ENCODE measurements at regions not wholly inside any gene's neighbourhood (a gene's known extent, or its start where the extent isn't known, plus 50 kb on each side); places are given as distances from the start of the nearest gene placed in this dataset.

- Histone ChIP-seq H3K4me1 (ENCODE audit: control insufficient read depth in 2 of 2, insufficient read depth in 2 of 2, low read length in 2 of 2) (peaks cover 8 to 15% of the 10 kb centered on the region in 2 donors), H3K9me3 (ENCODE audit: control insufficient read depth in 2 of 2, low read length in 2 of 2) (no peaks in the 10 kb centered on the region), H3K9ac (ENCODE audit: low read depth in 1 of 2, low read length in 2 of 2) (no peak overlapping the region), H3K27me3 (ENCODE audit: control insufficient read depth in 2 of 2, insufficient read depth in 2 of 2, low read length in 2 of 2) (no peaks in the 10 kb centered on the region), H3K4me3 (ENCODE audit: low read length in 2 of 2) (no peak overlapping the region), H3K27ac (ENCODE audit: low read depth in 2 of 2, low read length in 2 of 2) (peak overlapping the region in 1 of 2 donors; percentile 13), H3K36me3 (ENCODE audit: control insufficient read depth in 2 of 2, insufficient read depth in 2 of 2, low read length in 2 of 2) (no peaks in the 10 kb centered on the region)
These were observed 176.1 kb downstream of the BRINP2 start for GRCh38 chr1:177346790-177347359.

- Histone ChIP-seq H3K4me3 (ENCODE audit: low read length in 2 of 2) (no peak overlapping the region), H3K27me3 (ENCODE audit: control insufficient read depth in 2 of 2, insufficient read depth in 2 of 2, low read length in 2 of 2) (no peaks in the 10 kb centered on the region), H3K36me3 (ENCODE audit: control insufficient read depth in 2 of 2, insufficient read depth in 2 of 2, low read length in 2 of 2) (no peaks in the 10 kb centered on the region), H3K9me3 (ENCODE audit: control insufficient read depth in 2 of 2, low read length in 2 of 2) (no peaks in the 10 kb centered on the region), H3K4me1 (ENCODE audit: control insufficient read depth in 2 of 2, insufficient read depth in 2 of 2, low read length in 2 of 2) (peaks cover 2 to 10% of the 10 kb centered on the region in 2 donors), H3K27ac (ENCODE audit: low read depth in 2 of 2, low read length in 2 of 2) (no peak overlapping the region), H3K9ac (ENCODE audit: low read depth in 1 of 2, low read length in 2 of 2) (no peak overlapping the region)
These were observed 172.7 kb downstream of the BRINP2 start for GRCh38 chr1:177343445-177343844.

DNA sequence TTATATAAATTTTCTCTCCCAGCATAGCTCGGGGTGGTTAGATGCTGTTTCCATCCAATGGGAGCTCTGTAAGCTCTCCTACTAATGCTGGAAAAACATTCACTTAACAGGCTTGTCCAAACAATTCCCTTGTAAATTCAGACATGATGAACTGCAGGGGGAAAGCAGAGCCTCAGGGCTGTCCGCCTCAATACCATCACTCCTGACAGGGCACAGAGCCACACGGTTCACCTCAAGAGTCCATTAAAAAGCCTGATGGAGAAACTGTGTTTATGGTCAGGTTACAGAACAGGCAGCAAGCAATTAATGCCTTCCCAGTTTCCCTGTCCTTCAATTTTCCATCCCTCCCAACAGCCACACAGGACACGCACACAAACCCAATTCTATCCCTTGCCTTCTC lies 171.0 kb downstream of the BRINP2 start:
- H3K9me3 ChIP-seq (ENCODE audit: control insufficient read depth in 2 of 2, low read length in 2 of 2) = no peaks in the 10 kb centered on the region

DNA sequence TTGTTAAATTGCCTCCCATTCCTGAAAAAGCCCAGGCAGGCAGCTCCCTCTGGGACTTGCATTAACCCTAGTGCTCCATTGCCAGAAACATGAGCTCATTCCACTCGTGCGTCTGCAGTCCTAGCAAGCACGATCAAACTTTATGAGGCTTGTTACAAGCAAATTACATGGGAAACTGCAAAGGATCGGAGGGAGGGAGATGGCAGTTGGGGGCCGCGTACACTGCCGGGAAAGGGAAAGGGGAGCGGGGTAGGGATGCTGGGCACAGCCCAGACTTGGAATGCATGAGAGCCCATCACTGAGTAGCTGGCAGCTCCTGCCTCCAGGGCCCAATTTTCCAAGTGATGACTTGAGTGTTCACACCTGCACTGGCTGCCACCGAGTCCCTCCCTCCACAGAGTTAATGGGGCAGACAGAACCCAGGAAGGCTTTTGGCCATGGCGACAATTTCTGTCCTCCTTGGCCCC lies 169.9 kb downstream of the BRINP2 start:
- H3K4me1 ChIP-seq (ENCODE audit: control insufficient read depth in 2 of 2, insufficient read depth in 2 of 2, low read length in 2 of 2) = no peaks in the 10 kb centered on the region

More for the DNA sequence above, 171.0 kb downstream of the BRINP2 start:
- Histone ChIP-seq H3K27me3 (ENCODE audit: control insufficient read depth in 2 of 2, insufficient read depth in 2 of 2, low read length in 2 of 2) (no peaks in the 10 kb centered on the region), H3K36me3 (ENCODE audit: control insufficient read depth in 2 of 2, insufficient read depth in 2 of 2, low read length in 2 of 2) (no peaks in the 10 kb centered on the region), H3K27ac (ENCODE audit: low read depth in 2 of 2, low read length in 2 of 2) (no peak overlapping the region), H3K4me3 (ENCODE audit: low read length in 2 of 2) (no peak overlapping the region), H3K9ac (ENCODE audit: low read depth in 1 of 2, low read length in 2 of 2) (no peak overlapping the region), H3K4me1 (ENCODE audit: control insufficient read depth in 2 of 2, insufficient read depth in 2 of 2, low read length in 2 of 2) (peaks cover 0 to under 1% of the 10 kb centered on the region in 2 donors)

DNA sequence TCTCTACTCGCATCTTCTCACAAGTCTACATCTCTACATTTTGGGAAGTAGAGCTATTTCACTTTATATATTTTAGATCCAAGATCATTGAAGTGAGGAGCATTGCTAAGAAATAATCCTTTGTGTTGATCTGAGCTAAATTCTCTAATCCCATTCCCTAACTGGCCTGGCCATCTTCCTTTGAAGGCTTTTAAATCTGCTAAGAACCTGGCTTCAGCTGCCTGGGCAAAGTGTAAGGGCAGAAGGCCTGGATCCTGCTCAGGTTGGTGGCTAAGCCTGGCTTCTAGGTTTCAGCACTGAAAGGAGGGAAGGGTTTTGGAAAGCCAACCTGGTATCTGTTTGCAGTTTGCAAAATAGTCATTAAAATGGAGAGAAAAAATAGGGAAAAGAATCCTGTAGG lies 167.6 kb downstream of the BRINP2 start:
- Histone ChIP-seq H3K4me1 (ENCODE audit: control insufficient read depth in 2 of 2, insufficient read depth in 2 of 2, low read length in 2 of 2) (no peaks in the 10 kb centered on the region), H3K4me3 (ENCODE audit: low read length in 2 of 2) (no peak overlapping the region), H3K27ac (ENCODE audit: low read depth in 2 of 2, low read length in 2 of 2) (no peak overlapping the region), H3K36me3 (ENCODE audit: control insufficient read depth in 2 of 2, insufficient read depth in 2 of 2, low read length in 2 of 2) (no peaks in the 10 kb centered on the region), H3K9me3 (ENCODE audit: control insufficient read depth in 2 of 2, low read length in 2 of 2) (no peaks in the 10 kb centered on the region), H3K27me3 (ENCODE audit: control insufficient read depth in 2 of 2, insufficient read depth in 2 of 2, low read length in 2 of 2) (no peaks in the 10 kb centered on the region), H3K9ac (ENCODE audit: low read depth in 1 of 2, low read length in 2 of 2) (no peak overlapping the region)

More for the DNA sequence above, 169.9 kb downstream of the BRINP2 start:
- no peak overlapping the region for H3K27ac ChIP-seq (ENCODE audit: low read depth in 2 of 2, low read length in 2 of 2)
- no peak overlapping the region for H3K9ac ChIP-seq (ENCODE audit: low read depth in 1 of 2, low read length in 2 of 2)
- H3K27me3 ChIP-seq (ENCODE audit: control insufficient read depth in 2 of 2, insufficient read depth in 2 of 2, low read length in 2 of 2) = no peaks in the 10 kb centered on the region
- no peaks in the 10 kb centered on the region for H3K36me3 ChIP-seq (ENCODE audit: control insufficient read depth in 2 of 2, insufficient read depth in 2 of 2, low read length in 2 of 2)
- H3K9me3 ChIP-seq (ENCODE audit: control insufficient read depth in 2 of 2, low read length in 2 of 2) = no peaks in the 10 kb centered on the region
- no peak overlapping the region for H3K4me3 ChIP-seq (ENCODE audit: low read length in 2 of 2)

DNA sequence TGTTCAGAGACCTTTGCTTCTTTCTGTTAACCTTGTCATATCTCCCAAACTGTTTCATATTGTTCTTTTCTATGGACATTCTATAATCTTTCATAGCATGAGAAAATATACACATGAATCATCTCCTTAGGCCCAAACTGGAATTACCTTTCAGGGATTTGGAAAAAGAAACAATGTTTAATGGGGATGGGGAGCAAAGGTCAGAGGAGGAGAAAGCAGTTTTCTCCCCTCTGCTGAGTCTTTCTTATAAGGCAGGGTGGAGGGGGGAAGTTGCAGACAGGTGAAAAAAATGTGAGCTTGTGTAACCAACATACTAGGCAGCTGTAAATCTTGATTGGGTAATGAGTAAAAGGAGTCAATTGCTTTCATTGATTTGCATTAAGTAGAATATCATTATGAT lies 164.1 kb downstream of the BRINP2 start:
- Histone ChIP-seq H3K9ac (ENCODE audit: low read depth in 1 of 2, low read length in 2 of 2) (no peak overlapping the region), H3K4me1 (ENCODE audit: control insufficient read depth in 2 of 2, insufficient read depth in 2 of 2, low read length in 2 of 2) (no peaks in the 10 kb centered on the region), H3K4me3 (ENCODE audit: low read length in 2 of 2) (no peak overlapping the region), H3K27me3 (ENCODE audit: control insufficient read depth in 2 of 2, insufficient read depth in 2 of 2, low read length in 2 of 2) (no peaks in the 10 kb centered on the region), H3K9me3 (ENCODE audit: control insufficient read depth in 2 of 2, low read length in 2 of 2) (no peaks in the 10 kb centered on the region), H3K27ac (ENCODE audit: low read depth in 2 of 2, low read length in 2 of 2) (no peak overlapping the region), H3K36me3 (ENCODE audit: control insufficient read depth in 2 of 2, insufficient read depth in 2 of 2, low read length in 2 of 2) (no peaks in the 10 kb centered on the region)

DNA sequence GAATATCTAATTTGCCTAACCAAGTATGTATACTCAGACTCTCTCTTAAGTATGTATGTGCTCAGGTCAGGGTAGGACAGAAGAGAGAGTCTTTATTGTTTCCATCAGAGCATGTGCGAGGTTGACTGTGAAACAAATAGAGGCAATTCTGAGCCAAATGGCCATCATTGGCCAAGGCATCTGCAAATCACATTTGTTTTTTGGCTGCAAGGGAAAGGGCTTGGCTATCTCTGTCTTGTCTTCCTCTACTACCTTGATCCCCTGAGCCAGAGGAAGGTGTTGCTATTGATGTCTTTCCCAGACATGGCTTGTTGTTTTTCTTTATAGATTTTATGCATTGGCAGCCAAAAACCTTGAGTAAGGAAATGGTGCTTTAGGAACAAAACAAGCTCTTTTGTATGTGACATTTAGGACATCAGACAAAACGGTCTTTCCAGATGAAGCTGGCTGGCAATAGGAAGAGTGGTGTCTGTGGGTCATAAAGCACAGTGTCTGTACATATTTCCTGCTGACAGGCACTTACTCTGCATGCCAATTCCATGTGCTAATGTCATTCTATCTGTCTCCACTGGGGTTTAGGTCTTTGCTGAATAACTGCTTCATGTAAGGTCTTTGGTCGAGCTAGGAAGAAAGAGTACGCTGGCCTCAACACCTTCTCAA lies 163.3 kb downstream of the BRINP2 start:
- no peak overlapping the region for H3K27ac ChIP-seq (ENCODE audit: low read depth in 2 of 2, low read length in 2 of 2)
- H3K27me3 ChIP-seq (ENCODE audit: control insufficient read depth in 2 of 2, insufficient read depth in 2 of 2, low read length in 2 of 2) = no peaks in the 10 kb centered on the region
- H3K4me1 ChIP-seq (ENCODE audit: control insufficient read depth in 2 of 2, insufficient read depth in 2 of 2, low read length in 2 of 2) = no peaks in the 10 kb centered on the region
- no peaks in the 10 kb centered on the region for H3K9me3 ChIP-seq (ENCODE audit: control insufficient read depth in 2 of 2, low read length in 2 of 2)
- H3K36me3 ChIP-seq (ENCODE audit: control insufficient read depth in 2 of 2, insufficient read depth in 2 of 2, low read length in 2 of 2) = no peaks in the 10 kb centered on the region
- no peak overlapping the region for H3K9ac ChIP-seq (ENCODE audit: low read depth in 1 of 2, low read length in 2 of 2)
- H3K4me3 ChIP-seq (ENCODE audit: low read length in 2 of 2) = no peak overlapping the region

All from mucosa of rectum (tissue), 2 donors.